Spleen (tissue), 7 donors: ENCODE measurements at regions not wholly inside any gene's neighbourhood (a gene's known extent, or its start where the extent isn't known, plus 50 kb on each side); places are given as distances from the start of the nearest gene placed in this dataset.

Experiments used
- CTCF ChIP-seq, 11 experiments: fragments of 200-600 bp in 7 of 11; fragments of 450-650 bp in 4 of 11; sonication (generic) in 4 of 11; IDR thresholded peaks in 8 of 11; conservative IDR thresholded peaks in 3 of 11; 1 replicate in 7 of 11; 2 replicates in 4 of 11; pipeline versions ENCODE4 v1.4.0 to v1.8.0; 2016 to 2021; ENCODE audit warnings: antibody characterized with exemption in 11 of 11, inconsistent platforms in 4 of 11, mild to moderate bottlenecking in 1 of 11
- POLR2A ChIP-seq, 3 donors: fragments of 450-650 bp; IDR thresholded peaks; one replicate each; pipeline ENCODE4 v1.5.1; 2017; ENCODE audit warnings: antibody characterized with exemption in 3 of 3, mild to moderate bottlenecking in 1 of 3
- POLR2AphosphoS5 ChIP-seq, 3 donors: sonication (generic); formaldehyde crosslinking; IDR thresholded peaks; one replicate each; pipeline ENCODE4 v1.5.1; 2017; ENCODE audit warnings: antibody characterized with exemption in 3 of 3
- donor health status: DM: no; HTN: no; CAD: no; lungs with moderate emphysema.
- donor health status: DM: no; HTN: no; CAD: no.
- donor health status: DM: no; HTN: no; CAD: no.

DNA sequence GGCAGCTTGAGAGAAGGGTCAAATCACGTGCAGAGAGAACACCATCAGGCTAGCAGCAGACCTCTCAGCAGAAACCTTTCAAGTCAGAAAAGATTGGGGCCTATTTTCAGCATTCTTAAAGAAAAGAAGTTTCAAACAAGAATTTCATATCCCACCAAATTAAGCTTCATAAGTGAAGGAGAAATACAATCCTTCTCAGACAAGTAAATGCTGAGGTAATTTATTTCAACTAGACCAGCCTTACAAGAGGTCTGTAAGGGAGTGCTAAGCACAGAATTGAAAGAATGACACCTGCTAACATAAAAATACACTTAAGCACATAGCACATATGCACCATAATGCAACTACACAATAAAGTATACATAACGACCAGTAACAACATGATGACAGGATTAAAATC is 693.9 kb downstream of the NYAP2 start:
- TF ChIP-seq POLR2AphosphoS5 (IDR thresholded peaks at IDR 0.05) (no peak), POLR2A (IDR thresholded peaks at IDR 0.05) (no peak), CTCF (IDR thresholded peaks at IDR 0.05 in 8 of 11, conservative IDR thresholded peaks at IDR 0.05 in 3 of 11) (no peak)
